A204.1 (cell line): ENCODE measurements at regions not wholly inside any gene's neighbourhood (a gene's known extent, or its start where the extent isn't known, plus 50 kb on each side); places are given as distances from the start of the nearest gene placed in this dataset.

Experiments used
- FAIRE-seq: peaks from 2 replicates; lab custom pipeline; 2012; peaks lifted over from hg19 to GRCh38; lab: Jason Lieb, UNC

DNA sequence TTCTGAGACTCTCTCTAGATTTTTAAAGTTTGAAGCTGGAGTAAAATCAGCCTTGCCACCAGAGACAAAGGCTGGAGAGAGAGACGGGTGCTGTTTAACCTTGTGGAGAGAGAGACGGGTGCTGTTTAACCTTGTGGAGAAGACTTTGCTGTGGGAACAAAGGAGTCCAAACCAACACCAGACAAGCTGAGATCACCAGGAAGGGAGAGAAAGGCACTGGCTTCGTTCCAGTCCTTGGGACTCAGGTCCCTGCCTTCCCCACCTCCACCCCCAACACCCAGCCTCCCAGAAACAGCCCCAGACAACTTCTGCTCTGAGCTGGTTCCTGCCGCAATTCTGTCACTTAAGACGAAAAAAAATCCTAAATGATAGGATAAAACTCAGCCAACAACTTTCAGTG is 1389.3 kb downstream of the AACS start:
- no peak for FAIRE-seq

DNA sequence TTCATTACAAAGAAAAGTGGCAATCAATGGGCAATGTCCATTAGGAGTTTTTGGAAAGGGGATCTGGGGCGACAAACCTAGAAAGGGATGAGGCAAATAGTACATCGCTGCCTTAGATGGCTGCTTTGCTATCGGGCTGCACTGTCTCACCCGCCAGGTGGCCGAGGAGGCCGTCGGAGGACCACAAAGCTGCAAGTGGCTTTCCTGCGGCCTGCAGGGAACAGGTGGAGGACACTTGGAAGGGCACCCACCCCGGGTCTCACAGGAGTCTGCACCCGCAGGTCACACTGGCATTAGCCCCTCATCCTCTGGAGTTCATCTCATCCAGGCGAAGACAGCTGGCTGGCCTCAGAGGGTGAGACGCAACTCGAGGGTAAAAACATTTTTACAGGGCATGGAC is 1392.5 kb downstream of the AACS start:
- no peak for FAIRE-seq

DNA sequence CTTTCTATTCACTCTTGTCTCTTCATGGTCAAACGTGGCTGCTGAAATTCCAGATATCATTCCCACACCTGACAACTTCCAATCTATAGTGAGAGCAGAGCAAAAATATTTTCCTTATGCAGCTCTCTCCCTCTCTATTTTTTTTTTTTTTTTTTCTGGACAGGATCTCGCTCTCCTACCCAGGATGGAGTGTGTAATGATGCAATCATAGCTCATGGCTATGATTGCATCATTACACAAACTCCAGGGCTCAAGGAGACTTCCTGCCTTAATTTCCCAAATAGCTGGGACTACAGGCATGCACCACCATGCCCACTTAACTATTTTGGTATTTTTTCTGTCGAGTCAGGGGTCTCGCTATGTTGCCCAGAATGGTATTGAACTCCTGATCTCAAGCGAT is 1398.9 kb downstream of the AACS start:
- FAIRE-seq: no peak

DNA sequence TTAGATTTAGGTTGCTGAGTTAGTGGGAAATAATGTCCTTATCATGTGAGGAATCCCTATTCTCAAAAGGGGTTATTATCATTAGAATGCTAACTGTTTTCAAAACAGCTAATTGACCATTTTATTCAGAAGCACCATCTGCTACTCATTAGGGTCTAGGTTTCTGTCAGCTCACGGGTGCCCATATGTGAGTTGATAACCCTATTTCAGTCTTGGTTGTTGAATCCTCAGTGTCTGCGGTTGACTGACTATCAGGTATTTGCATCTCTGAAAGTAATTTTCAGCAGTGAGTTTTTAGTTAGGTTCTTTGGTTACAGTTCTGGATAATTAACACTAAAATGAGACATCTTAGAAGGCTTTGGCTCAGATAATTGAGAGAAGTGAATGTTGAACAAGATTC is 1404.0 kb downstream of the AACS start:
- FAIRE-seq: no peak

DNA sequence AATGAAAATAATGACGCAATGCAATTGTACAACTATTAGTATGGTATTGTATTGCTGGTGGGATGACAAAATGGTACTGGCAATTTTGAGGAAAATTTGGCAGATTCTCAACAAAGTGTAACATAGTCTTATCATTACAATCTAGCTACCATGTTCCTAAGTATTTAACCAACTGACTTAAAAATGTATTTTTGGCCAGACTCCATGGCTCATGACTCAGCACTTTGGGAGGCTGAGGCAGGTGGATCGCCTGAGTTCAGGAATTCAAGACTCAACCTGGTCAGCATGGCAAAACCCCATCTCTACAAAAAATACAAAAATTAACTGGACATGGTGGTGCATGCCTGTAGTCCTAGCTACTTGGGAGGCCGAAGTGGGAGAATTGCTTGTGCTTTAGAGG is 1409.5 kb downstream of the AACS start:
- no peak for FAIRE-seq

DNA sequence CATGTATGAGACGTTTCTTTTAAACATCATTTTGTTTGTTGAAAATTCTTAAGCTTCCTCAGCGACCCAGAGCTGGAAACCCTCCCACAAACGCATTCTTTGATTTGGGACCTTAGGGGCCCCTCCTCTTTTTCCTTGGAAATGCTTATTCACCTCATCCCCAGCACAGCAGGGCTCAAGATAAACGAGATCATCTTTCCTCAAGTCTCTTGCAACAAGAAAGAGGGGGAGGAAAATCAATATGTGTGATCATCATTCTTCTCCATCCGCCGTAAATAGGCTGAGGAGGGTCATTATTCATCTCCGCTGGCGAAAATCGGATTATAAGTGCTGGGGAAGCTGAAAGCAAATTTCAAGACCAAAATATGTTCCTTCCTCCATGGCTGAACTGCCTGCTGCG is 1415.2 kb downstream of the AACS start:
- FAIRE-seq: no peak

DNA sequence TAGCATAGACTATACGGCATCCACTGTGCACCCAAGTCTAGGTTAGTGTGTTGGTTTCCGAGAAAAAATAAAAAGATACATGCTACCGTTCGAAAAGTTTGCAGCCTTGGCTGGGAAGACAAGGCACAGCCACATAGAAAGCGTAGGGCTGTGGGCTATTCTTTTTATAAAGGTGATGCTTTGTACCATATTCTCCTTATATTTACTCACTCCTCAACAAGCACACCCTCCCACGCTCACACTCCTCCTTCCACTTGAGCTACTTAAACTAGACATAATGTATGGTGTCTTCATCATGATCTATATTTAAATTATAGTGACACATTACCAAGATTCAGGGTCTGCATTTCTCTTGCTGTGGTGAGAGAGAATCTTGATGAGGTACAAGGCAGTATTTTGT is 1416.5 kb downstream of the AACS start:
- no peak for FAIRE-seq

DNA sequence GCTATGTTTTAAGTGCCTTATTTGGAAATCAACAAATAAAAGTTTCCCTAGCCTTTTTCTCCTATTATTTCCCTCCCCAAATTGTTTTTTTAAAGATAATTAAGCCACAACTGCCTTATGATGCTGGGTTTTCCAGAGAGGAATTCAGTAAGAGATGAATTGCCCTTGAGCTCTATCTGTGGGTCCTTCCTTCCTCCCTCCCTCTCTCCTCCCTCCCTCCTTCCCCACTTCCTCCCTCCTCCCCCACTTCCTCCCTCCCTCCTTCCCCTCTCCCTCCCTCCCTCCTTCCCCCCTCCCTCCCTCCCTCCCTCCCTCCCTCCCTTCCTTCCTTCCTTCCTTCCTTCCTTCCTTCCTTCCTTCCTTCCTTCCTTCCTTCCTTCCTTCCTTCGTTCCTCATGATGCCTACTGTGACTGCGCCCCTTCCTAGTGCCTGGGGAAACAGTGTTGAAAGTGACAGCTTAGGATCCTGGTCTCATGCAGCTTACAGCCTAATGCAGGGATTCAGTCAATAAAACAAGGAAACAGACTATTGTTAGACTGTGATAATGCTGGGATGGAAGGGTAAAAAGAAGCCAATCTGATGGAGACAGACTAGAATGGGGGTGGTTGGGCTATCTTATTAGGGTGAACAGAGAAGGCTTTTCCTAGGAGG is 1417.1 kb downstream of the AACS start:
- no peak for FAIRE-seq

DNA sequence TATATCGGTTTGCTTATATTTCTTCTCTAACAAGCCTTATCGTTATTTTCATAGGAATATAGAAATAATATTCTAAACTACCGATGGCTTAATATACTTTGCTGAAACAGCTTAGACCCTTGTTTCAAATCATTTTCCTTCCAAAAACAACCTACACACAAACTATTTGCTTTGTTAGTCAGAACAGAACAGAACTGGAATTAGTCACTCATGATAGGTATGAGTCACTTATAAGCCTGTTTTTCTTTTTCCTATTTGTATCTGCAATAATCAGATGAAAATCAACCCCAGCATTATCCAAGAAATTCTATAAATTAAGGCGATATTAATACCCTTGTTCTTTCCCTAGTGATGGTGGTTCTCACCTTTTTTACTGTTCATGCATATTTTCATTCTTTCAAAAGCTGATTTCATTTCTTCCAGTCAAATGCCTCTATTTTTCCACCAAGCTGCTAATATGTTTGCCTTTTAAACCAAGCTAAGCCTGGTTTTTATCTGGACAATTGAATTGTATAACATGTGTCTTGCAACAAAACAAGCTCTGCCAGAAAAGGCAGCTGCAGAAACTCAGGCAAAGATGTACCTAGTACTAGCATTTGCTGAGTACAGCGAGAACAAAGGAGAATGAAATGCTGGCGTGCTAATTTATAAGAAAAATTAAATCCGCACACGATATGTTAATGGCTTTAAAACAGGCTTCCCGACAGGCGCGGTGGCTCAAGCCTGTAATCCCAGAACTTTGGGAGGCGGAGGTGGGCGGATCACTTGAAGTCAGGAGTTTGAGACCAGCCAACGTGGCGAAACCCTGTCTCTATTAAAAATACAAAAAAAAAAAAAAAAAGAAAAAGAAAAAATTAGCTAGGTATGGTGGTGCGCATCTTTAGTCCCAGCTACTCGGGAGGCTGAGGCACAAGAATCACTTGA is 1418.2 kb downstream of the AACS start:
- no peak for FAIRE-seq

DNA sequence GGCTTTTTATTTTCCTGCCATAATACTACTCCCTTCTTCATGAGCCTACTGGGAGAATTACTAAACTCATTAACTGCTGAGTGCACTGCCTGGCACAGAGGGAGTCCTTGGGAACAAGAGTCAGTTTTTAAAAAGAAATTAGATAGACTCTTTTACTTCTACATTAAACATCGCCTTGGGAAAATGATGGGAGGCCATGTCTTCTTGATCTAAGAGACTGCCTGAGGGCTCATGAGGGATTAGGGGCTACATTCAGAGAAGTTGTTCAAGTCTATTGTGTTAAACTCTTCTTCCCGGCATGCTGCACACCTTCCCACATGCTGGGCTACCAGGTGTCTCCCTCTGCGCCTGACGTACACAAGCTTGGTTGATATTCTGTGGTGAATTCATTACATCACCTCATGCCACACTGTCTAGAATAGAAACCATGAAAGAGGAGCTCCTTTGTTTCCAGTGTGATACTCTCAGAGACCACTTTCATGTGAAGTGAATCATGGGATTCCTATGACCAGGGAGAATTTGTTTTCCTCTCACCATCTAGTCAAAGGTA is 1422.3 kb downstream of the AACS start:
- no peak for FAIRE-seq

DNA sequence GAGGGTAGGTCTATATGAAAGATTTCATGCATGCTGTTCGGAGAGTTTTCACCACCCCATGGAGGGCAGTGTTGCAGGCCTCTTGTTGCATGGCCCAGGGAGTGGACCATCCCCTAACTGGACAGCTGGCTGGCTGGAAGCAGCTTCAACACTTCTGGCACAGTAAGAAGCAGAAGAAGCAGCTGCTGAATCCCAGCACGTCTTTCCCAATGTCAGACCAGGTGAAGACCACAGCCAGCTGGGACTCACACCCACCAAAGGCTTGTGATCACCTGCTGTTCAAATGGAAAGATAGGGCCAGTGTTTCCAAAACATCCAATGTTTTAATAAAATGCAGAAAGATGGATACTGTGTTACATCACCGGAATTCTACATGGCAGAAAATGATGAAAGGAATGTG is 1423.6 kb downstream of the AACS start:
- FAIRE-seq: no peak

DNA sequence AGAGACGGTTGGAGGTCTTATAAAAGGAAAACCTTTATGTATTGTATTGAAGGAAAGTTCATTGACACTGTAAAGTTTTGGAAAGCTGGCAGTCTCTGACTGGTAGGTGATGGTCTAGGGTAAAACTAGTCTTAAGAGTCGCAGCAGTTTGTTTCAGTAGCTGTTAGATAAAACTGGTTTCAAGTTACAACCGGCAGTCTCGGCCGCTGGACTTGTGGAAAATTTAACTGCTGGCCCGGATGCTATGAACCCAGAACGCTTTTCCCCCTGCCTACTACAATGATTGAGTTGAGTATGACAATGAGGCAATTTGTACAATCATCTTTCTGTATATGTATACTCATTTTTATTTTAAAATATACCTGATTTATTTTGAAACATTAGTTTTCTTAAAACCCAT is 1426.9 kb downstream of the AACS start:
- FAIRE-seq: no peak

DNA sequence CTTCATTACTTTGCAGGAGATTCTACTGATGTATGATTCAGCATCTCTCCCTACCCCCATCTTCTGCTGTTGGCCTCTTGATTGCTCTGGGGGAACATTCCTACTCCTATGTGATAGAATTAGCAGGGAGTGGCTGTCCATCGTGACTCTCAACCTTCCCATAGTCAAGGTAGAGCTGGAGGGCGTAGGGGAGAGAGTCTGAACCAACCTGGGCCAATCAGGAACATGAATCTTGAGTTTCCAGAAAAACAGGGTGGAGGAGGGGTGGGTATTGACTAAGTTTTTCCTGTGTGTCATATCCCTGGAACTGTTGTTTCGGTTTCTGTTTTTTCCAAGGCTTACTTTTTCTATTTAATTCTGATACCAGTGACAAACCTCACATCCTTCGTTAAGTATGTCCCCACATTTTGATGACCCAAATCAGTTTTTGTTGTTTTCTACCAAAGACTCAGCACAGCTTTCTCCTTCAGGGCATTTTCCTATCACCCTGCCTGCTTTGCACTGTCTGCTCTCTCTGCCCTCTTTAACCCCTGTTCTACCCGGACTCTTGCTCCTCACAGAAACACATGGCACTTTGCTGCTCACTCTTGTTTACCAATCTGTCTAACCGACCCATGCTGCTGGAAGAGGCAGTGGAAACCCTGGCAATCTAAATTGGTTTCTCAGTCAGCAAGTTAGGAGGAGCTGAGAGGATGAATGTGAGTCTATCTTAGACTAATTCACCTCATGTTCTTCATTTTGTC is 1428.3 kb downstream of the AACS start:
- no peak for FAIRE-seq

DNA sequence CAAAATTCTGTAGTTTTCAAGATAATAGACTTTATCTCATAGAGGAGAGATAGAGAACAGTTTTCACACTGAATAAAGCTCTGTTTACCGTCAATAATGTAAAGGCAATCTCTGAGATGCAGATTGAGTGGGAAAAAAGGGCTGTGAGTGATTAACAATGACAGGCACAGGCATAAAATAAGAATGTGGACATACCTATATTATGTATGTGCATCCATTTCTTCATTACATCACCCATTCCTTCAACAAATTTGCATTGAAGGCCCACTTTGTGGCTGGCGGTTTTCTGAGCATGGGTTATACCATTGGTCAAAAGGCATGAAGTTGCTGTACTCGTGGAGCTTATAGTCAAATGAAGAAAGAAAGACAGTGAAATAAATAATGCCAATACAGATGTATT is 1431.0 kb downstream of the AACS start:
- no peak for FAIRE-seq

DNA sequence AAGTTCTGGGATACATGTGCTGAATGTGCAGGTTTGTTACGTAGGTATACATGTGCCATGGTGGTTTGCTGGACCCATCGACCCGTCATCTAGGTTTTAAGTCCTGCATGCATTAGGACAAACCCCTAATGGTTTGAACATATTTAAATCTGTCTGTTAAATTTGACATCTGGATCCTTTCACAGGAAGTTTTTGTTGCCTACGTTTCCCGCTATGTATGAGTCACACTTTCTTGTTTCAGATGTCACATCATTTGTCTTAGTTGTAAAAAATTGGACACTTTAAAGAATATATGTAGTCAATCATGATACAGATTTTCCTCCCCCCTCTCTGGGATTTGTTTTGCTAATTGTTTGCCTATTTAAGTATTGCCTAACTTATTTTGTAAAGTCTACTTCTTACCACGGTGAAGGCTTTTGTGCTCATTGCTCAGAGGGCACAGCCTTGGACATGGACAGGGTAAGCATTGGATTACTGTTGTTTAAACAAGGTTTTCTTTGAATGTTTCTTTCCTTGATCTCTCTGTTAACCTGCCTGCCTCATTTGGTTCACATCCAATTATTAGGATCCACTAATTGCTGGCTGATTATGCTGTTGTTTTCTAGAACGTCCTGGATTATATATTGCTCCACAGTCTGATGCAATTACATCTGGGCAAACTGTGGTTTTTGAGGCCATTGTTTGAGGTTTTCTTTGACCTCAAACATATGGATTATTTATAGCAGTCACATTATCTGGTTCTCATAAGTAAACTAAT is 1441.4 kb downstream of the AACS start:
- FAIRE-seq: no peak

DNA sequence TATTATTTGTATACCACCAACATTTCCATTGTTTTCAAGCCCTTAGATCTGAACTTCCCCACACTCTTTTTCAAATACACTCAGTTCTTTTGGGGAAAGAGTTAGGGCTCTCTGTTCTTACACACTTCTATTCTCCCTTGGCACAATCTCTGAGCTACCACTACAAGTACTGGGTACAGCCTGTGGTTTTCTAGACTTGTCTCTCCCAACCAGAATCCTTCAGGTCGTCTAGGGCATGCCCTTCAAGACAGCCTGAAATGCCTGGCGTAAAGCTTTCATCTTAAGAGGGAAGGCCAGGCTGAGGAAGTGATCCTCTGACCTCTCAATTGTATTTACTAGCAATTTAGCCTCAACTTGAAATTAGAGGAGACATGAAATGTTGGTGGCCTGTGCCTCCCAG is 1442.0 kb downstream of the AACS start:
- no peak for FAIRE-seq

DNA sequence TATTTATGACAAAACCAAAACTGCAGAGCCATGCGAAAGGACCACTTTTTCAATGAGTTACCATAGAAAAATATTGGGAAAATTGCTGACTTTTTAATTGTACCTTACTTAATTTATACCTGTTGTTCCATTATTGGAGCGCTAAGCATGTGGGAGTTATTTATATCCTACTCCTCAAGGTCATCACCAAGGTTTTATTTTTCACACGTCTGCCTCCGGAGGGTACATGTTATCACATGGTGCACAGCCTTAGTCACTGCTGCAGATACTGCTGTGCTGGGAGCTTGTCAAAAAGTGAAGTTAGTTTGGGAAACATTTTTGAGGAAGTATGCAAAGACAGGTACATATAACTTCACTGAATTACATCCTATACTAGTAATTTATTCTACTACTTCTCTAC is 1444.3 kb downstream of the AACS start:
- FAIRE-seq: no peak

DNA sequence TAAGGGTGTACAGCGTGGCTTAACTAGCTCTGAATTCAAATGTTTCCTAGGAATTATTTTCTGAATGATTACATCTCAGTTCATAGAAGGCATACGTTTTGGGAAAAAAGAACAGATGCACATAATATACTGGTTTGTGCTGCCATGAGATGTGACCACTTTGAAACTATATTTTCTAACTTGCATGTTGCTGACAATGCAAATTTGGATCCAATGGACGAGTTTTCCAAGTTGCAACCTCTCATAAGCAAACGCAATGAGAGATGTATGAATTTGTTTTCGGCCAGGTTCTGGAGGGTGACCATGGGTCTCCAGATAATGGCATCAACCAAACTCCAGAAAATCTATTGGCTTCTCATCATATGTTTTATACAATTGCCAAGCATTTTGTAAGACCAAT is 1445.4 kb downstream of the AACS start:
- FAIRE-seq: no peak

DNA sequence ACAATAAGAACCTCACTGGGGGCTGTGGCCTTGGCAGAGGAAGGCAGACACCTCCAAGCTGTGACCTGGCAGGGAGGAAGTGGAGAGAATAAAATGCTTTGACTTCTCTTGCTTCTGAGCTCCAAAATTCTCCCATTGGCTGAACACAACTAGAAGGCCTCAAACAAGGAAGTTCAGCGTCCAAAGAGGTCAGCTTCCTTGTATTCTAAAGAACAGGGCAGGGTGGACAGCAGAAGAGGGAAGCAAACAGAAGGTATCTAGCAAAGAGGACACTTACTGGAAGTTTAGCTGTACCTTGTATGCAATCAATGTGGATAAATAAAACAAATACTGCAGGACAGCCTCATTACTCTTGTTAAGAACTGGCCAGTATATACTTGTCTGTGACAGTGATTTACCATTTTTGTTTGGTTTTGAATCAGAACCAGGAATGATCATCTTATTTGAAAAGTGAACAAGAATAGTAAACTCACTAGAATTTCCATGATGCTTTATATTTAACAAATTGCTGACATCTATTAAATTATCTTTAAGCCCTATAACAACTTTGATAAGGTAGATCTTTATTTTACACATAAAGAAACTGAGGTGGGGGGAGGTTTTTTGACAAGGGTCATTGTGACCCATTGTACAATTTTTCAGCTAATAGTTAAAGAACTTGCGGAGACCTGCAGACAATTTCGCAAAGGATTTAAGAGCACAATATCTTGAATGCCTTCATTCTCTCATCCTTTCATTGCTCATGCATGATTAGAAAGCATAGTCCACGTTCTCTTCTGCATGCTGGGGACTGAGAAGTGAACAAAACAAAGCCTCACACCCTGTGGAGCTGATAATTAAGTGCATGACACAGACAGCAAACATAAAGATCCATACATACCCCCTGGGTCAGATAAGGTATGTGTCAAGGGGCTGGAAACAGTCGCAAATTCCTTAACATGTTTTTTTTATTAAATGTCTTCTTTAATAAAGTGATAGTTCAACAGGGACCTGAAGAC is 1448.0 kb downstream of the AACS start:
- no peak for FAIRE-seq

DNA sequence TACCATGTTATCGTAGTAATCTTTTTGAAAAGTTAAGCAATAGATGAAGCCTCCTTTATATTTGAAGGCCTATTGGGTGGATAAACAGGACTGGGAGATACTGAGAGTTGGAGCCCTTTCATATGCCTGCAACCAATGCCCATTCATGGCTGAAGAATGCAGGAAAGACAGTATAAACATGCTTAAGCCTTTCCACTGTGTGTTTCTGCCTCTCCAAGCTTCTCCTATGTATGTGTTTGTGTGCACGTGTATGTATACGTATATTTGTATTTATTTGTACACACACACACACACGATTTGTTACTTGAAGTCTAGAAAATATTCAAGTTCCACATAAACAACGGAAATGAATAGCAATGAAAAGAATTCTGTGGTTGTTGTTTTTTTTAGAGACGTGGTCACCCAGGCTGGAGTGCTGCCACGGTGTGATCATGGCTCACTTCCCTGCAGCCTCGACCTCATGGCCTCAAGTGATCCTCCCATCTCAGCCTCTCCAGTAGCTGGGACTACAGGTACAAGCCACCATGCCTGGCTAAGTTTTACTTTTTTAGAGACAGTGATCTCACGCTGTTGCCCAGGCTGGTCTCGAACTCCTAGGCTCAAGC is 1453.5 kb downstream of the AACS start:
- no peak for FAIRE-seq
